HepG2 (cell line): ENCODE measurements at regions not wholly inside any gene's neighbourhood (a gene's known extent, or its start where the extent isn't known, plus 50 kb on each side); places are given as distances from the start of the nearest gene placed in this dataset.

Source experiments
- CTCF ChIP-seq: sonication (generic); formaldehyde crosslinking; IDR thresholded peaks from 2 replicates; pipeline ENCODE4 v1.5.0; 2020; ENCODE audit warnings: mild to moderate bottlenecking, missing genetic modification reagents, moderate library complexity
- ELF1 ChIP-seq: sonication (generic); formaldehyde crosslinking; IDR thresholded peaks from 2 replicates; pipeline ENCODE4 v1.4.0; 2020; ENCODE audit warnings: missing genetic modification reagents
- IKZF4 ChIP-seq: sonication (generic); formaldehyde crosslinking; IDR thresholded peaks from 2 replicates; pipeline ENCODE4 v1.5.1; 2020; ENCODE audit warnings: borderline replicate concordance, mild to moderate bottlenecking, low read depth, missing genetic modification reagents; ENCODE audit errors: not compliant biosample characterization
- NR3C1 ChIP-seq: sonication (generic); formaldehyde crosslinking; IDR thresholded peaks from 2 replicates; pipeline ENCODE4 v1.4.0; 2020; ENCODE audit warnings: missing genetic modification reagents
- RELA ChIP-seq: sonication (generic); formaldehyde crosslinking; IDR thresholded peaks from 2 replicates; pipeline ENCODE4 v1.4.0; 2020; ENCODE audit warnings: missing genetic modification reagents
- TBL1XR1 ChIP-seq: fragments of 150-350 bp; IDR thresholded peaks from 2 replicates; pipeline ENCODE4 v1.6.1; 2014; ENCODE audit warnings: borderline replicate concordance, low read length; ENCODE audit not compliant: partially characterized antibody
- ZBTB49 ChIP-seq: sonication (generic); formaldehyde crosslinking; IDR thresholded peaks from 2 replicates; pipeline ENCODE4 v1.4.0; 2020; ENCODE audit warnings: missing genetic modification reagents, borderline replicate concordance

- TF ChIP-seq NR3C1 (CRISPR knock-in tag), result no peak
- no peak for TF ChIP-seq IKZF4
- TF ChIP-seq ELF1 (CRISPR knock-in tag), result no peak
- TF ChIP-seq TBL1XR1, result no peak
- no peak for TF ChIP-seq CTCF (CRISPR knock-in tag)
- TF ChIP-seq RELA (CRISPR knock-in tag), result no peak
- no peak for TF ChIP-seq ZBTB49
Observed at GRCh38 chr13:104837756-104838155, 1697.7 kb downstream of the EFNB2 start.
